AG10803 (cell line): ENCODE measurements at regions not wholly inside any gene's neighbourhood (a gene's known extent, or its start where the extent isn't known, plus 50 kb on each side); places are given as distances from the start of the nearest gene placed in this dataset.

ENCODE experiments used
- DNase-seq: peaks from one replicate; pipeline ENCODE4 v3.0.0; 2010; ENCODE audit warnings: low read depth
- H3K4me3 ChIP-seq: 2 replicates; pipeline ENCODE4 v1.5.1; 2011; ENCODE audit warnings: mild to moderate bottlenecking, low read length, control low read depth
- CTCF ChIP-seq: conservative IDR thresholded peaks from 2 replicates; pipeline ENCODE4 v1.5.1; 2011; ENCODE audit warnings: mild to moderate bottlenecking, low read length, control low read depth, inconsistent platforms

GRCh38 chr10:47225219-47225927 lies 74.6 kb upstream of the GDF10 start:
- no peak overlapping the region for H3K4me3 ChIP-seq
- no peak for TF ChIP-seq CTCF
- DNase-seq = no peak

- no peak for TF ChIP-seq CTCF
- H3K4me3 ChIP-seq = no peak overlapping the region
Measured at GRCh38 chr10:47225928-47226645, 73.9 kb upstream of the GDF10 start.

GRCh38 chr10:47230482-47230881 lies 69.5 kb upstream of the GDF10 start:
- DNase-seq = no peak
- no peak overlapping the region for H3K4me3 ChIP-seq
- no peak for TF ChIP-seq CTCF

More at GRCh38 chr10:47225928-47226645, 73.9 kb upstream of the GDF10 start:
- no peak for DNase-seq

GRCh38 chr10:47230957-47231356 lies 69.0 kb upstream of the GDF10 start:
- no peak for DNase-seq
- H3K4me3 ChIP-seq = no peak overlapping the region
- TF ChIP-seq CTCF = no peak

GRCh38 chr10:47231414-47231813 lies 68.6 kb upstream of the GDF10 start:
- TF ChIP-seq CTCF = no peak
- H3K4me3 ChIP-seq = no peak overlapping the region
- DNase-seq = no peak

DNA sequence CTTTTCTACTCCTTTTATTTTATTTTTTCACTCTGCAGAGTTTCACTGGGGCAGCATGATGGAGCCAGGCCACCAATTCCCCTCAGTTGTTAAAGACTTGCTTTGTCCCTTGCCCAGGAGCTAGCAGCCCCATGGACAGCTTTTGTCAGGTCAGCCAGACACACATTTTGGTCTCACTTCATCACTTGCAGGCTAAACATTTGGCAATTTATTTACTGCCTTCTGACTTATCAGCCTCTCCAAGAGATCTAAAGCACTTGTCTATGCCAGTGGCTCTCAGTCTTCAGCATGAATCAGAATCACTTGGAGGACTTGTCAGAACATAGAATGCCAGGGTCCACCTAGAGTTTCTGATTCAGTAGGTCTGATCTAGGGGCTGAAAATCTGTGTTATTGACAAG lies 66.4 kb upstream of the GDF10 start:
- no peak for TF ChIP-seq CTCF
- no peak overlapping the region for H3K4me3 ChIP-seq
- DNase-seq = no peak

GRCh38 chr10:47235484-47235883 lies 64.5 kb upstream of the GDF10 start:
- no peak for TF ChIP-seq CTCF
- no peak for DNase-seq
- no peak overlapping the region for H3K4me3 ChIP-seq
